HEK293 (cell line): ENCODE measurements at regions not wholly inside any gene's neighbourhood (a gene's known extent, or its start where the extent isn't known, plus 50 kb on each side); places are given as distances from the start of the nearest gene placed in this dataset.

ENCODE experiments used
- CTCF ChIA-PET: fragments of 350-600 bp; formaldehyde crosslinking; extraction: SDS; loops from one replicate; lab custom pipeline; 2021; ENCODE audit warnings: antibody characterized with exemption; lab: Yijun Ruan, JAX
- POLR2A ChIA-PET: fragments of 300-600 bp; formaldehyde crosslinking; extraction: SDS; loops from one replicate; lab custom pipeline; 2020; ENCODE audit warnings: antibody characterized with exemption, inconsistent platforms; lab: Yijun Ruan, JAX
- H3K27ac ChIP-seq: fragments of 200-500 bp; sonication (Bioruptor generic); 2 replicates; pipeline ENCODE4 v1.5.1; 2014; ENCODE audit warnings: low read depth, low read length, control low read depth, inconsistent platforms; ENCODE audit errors: extremely low read depth
- H3K36me3 ChIP-seq, 2 experiments: fragments of 200-500 bp in 1 of 2; sonication (Bioruptor generic) in 1 of 2; 1 replicate in 1 of 2; 2 replicates in 1 of 2; pipeline ENCODE4 v1.5.1; 2014 to 2017; ENCODE audit warnings: inconsistent platforms in 2 of 2, low read length in 2 of 2; ENCODE audit not compliant: control insufficient read depth in 2 of 2, insufficient read depth in 1 of 2
- H3K4me1 ChIP-seq: fragments of 200-500 bp; sonication (Bioruptor generic); 2 replicates; pipeline ENCODE4 v1.5.1; 2014; ENCODE audit warnings: mild to moderate bottlenecking, low read length, inconsistent platforms; ENCODE audit not compliant: control insufficient read depth, insufficient read depth
- H3K4me3 ChIP-seq: 2 replicates; pipeline ENCODE4 v1.5.1; 2011; ENCODE audit warnings: low read depth, mild to moderate bottlenecking, control low read depth, low read length, moderate library complexity
- H3K9me3 ChIP-seq: fragments of 200-500 bp; sonication (Bioruptor generic); 2 replicates; pipeline ENCODE4 v1.5.1; 2014; ENCODE audit warnings: low read depth, low read length, inconsistent platforms; ENCODE audit not compliant: control insufficient read depth, insufficient read depth
- SETDB1 ChIP-seq: IDR thresholded peaks from one replicate; pipeline ENCODE4 v1.6.1; 2017; ENCODE audit warnings: mild to moderate bottlenecking, low read length, moderate library complexity, mixed read lengths; ENCODE audit not compliant: insufficient read length
- ZBTB21 ChIP-seq: fragments of 450-650 bp; formaldehyde crosslinking; IDR thresholded peaks from 2 replicates; pipeline ENCODE4 v1.5.1; 2017; ENCODE audit warnings: missing biosample characterization, missing genetic modification characterization
- ZNF10 ChIP-seq: fragments of 450-650 bp; formaldehyde crosslinking; IDR thresholded peaks from 2 replicates; pipeline ENCODE4 v1.5.1; 2017; ENCODE audit warnings: missing biosample characterization, missing genetic modification characterization
- ZNF121 ChIP-seq: fragments of 450-650 bp; formaldehyde crosslinking; IDR thresholded peaks from 2 replicates; pipeline ENCODE4 v1.5.1; 2016; ENCODE audit warnings: missing biosample characterization, missing genetic modification characterization
- ZNF146 ChIP-seq: fragments of 450-650 bp; formaldehyde crosslinking; IDR thresholded peaks from 2 replicates; pipeline ENCODE4 v1.5.1; 2016; ENCODE audit warnings: missing biosample characterization, missing genetic modification characterization
- ZNF266 ChIP-seq: fragments of 450-650 bp; formaldehyde crosslinking; IDR thresholded peaks from 2 replicates; pipeline ENCODE4 v1.5.1; 2016; ENCODE audit warnings: missing biosample characterization, missing genetic modification characterization, low read depth
- ZNF433 ChIP-seq: fragments of 450-650 bp; formaldehyde crosslinking; IDR thresholded peaks from 2 replicates; pipeline ENCODE4 v1.5.1; 2016; ENCODE audit warnings: missing biosample characterization, missing genetic modification characterization, low read depth
- ZNF48 ChIP-seq: fragments of 450-650 bp; formaldehyde crosslinking; IDR thresholded peaks from 2 replicates; pipeline ENCODE4 v1.5.1; 2016; ENCODE audit warnings: missing biosample characterization, missing genetic modification characterization
- ZNF544 ChIP-seq: fragments of 450-650 bp; formaldehyde crosslinking; IDR thresholded peaks from 2 replicates; pipeline ENCODE4 v1.5.0; 2017; ENCODE audit warnings: missing biosample characterization, missing genetic modification characterization
- ZNF747 ChIP-seq: fragments of 450-650 bp; formaldehyde crosslinking; IDR thresholded peaks from 2 replicates; pipeline ENCODE4 v1.5.1; 2016; ENCODE audit warnings: missing biosample characterization, missing genetic modification characterization
- ZNF777 ChIP-seq: fragments of 450-650 bp; formaldehyde crosslinking; IDR thresholded peaks from 2 replicates; pipeline ENCODE4 v1.5.1; 2017; ENCODE audit warnings: missing biosample characterization, missing genetic modification characterization, borderline replicate concordance
- ZNF830 ChIP-seq: fragments of 450-650 bp; IDR thresholded peaks from 2 replicates; pipeline ENCODE4 v1.5.0; 2018; ENCODE audit warnings: missing biosample characterization, missing genetic modification characterization, low read depth, mild to moderate bottlenecking, moderate library complexity
- ZNF837 ChIP-seq: fragments of 450-650 bp; formaldehyde crosslinking; IDR thresholded peaks from 2 replicates; pipeline ENCODE4 v1.5.1; 2016; ENCODE audit warnings: missing biosample characterization, missing genetic modification characterization
- TF ChIP-seq, protein P1 (sequence below): fragments of 450-650 bp; formaldehyde crosslinking; IDR thresholded peaks from 2 replicates; pipeline ENCODE4 v1.5.1; 2017; ENCODE audit warnings: missing biosample characterization, mild to moderate bottlenecking, missing genetic modification characterization, moderate library complexity
- TF ChIP-seq, protein P2 (sequence below): fragments of 450-650 bp; formaldehyde crosslinking; conservative IDR thresholded peaks from 2 replicates; pipeline ENCODE4 v1.5.1; 2016; ENCODE audit warnings: low read depth, missing biosample characterization, missing genetic modification characterization

DNA sequence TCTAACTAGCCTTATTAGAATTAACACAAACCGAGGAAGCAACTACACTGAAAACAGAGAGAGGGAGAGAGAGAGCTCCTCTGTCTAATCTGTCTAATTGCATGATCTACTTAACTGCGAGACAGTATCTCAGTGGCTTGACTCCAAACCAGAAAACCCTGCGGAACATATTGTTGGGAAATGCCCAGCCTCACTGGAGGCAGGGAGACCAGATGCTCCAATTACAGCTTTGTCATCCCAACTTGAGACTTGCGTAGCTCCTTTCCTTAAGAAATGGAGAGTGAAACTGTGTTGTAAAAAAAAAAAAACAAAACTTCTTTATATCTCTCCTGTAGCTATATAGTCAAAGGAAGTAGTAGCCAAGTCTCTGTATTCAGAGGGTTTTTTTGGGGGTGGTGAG, 52.0 kb upstream of the ZNRF2 start:
- Histone ChIP-seq H3K27ac (no peak overlapping the region), H3K9me3 (no peaks in the 10 kb centered on the region), H3K4me3 (no peak overlapping the region), H3K36me3 (no peaks in the 10 kb centered on the region), H3K4me1 (no peaks in the 10 kb centered on the region)
- CTCF ChIA-PET, result no interaction called here
- POLR2A ChIA-PET, result no interaction called here
- TF ChIP-seq ZNF433, result no peak
- no peak for TF ChIP-seq ZNF121 (tag by site-specific recombination)
- TF ChIP-seq ZNF777 (tag by site-specific recombination), result no peak
- TF ChIP-seq, protein P1, sequence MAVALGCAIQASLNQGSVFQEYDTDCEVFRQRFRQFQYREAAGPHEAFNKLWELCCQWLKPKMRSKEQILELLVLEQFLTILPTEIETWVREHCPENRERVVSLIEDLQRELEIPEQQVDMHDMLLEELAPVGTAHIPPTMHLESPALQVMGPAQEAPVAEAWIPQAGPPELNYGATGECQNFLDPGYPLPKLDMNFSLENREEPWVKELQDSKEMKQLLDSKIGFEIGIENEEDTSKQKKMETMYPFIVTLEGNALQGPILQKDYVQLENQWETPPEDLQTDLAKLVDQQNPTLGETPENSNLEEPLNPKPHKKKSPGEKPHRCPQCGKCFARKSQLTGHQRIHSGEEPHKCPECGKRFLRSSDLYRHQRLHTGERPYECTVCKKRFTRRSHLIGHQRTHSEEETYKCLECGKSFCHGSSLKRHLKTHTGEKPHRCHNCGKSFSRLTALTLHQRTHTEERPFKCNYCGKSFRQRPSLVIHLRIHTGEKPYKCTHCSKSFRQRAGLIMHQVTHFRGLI, result no peak
- TF ChIP-seq ZNF266 (tag by site-specific recombination), result no peak
- no peak for TF ChIP-seq ZNF747 (tag by site-specific recombination)
- no peak for TF ChIP-seq ZBTB21 (tag by site-specific recombination)
- TF ChIP-seq ZNF837 (tag by site-specific recombination), result no peak
- TF ChIP-seq ZNF48, result no peak
- TF ChIP-seq ZNF544 (tag by site-specific recombination), result no peak
- no peak for TF ChIP-seq ZNF830 (tag by site-specific recombination)
- no peak for TF ChIP-seq ZNF10 (tag by site-specific recombination)
- TF ChIP-seq ZNF146, result no peak
- TF ChIP-seq SETDB1, result no peak
- TF ChIP-seq, protein P2, sequence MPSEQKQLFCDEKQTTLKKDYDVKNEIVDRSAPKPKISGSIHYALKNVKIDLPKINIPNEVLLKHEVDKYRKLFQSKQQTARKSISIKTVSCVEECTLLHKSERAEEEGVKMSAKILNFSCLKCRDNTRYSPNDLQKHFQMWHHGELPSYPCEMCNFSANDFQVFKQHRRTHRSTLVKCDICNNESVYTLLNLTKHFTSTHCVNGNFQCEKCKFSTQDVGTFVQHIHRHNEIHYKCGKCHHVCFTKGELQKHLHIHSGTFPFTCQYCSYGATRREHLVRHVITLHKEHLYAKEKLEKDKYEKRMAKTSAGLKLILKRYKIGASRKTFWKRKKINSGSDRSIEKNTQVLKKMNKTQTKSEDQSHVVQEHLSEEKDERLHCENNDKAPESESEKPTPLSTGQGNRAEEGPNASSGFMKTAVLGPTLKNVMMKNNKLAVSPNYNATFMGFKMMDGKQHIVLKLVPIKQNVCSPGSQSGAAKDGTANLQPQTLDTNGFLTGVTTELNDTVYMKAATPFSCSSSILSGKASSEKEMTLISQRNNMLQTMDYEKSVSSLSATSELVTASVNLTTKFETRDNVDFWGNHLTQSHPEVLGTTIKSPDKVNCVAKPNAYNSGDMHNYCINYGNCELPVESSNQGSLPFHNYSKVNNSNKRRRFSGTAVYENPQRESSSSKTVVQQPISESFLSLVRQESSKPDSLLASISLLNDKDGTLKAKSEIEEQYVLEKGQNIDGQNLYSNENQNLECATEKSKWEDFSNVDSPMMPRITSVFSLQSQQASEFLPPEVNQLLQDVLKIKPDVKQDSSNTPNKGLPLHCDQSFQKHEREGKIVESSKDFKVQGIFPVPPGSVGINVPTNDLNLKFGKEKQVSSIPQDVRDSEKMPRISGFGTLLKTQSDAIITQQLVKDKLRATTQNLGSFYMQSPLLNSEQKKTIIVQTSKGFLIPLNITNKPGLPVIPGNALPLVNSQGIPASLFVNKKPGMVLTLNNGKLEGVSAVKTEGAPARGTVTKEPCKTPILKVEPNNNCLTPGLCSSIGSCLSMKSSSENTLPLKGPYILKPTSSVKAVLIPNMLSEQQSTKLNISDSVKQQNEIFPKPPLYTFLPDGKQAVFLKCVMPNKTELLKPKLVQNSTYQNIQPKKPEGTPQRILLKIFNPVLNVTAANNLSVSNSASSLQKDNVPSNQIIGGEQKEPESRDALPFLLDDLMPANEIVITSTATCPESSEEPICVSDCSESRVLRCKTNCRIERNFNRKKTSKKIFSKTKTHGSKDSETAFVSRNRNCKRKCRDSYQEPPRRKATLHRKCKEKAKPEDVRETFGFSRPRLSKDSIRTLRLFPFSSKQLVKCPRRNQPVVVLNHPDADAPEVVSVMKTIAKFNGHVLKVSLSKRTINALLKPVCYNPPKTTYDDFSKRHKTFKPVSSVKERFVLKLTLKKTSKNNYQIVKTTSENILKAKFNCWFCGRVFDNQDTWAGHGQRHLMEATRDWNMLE, result no peak
